22Rv1 (cell line): ENCODE measurements at regions not wholly inside any gene's neighbourhood (a gene's known extent, or its start where the extent isn't known, plus 50 kb on each side); places are given as distances from the start of the nearest gene placed in this dataset.

Experiments used
- CTCF ChIP-seq: fragments of 450-650 bp; IDR thresholded peaks from 2 replicates; pipeline ENCODE4 v1.5.1; 2017; ENCODE audit warnings: mild to moderate bottlenecking
- ZFX ChIP-seq: fragments of 450-650 bp; IDR thresholded peaks from 2 replicates; pipeline ENCODE4 v1.6.1; 2017; ENCODE audit warnings: antibody characterized with exemption, borderline replicate concordance

DNA sequence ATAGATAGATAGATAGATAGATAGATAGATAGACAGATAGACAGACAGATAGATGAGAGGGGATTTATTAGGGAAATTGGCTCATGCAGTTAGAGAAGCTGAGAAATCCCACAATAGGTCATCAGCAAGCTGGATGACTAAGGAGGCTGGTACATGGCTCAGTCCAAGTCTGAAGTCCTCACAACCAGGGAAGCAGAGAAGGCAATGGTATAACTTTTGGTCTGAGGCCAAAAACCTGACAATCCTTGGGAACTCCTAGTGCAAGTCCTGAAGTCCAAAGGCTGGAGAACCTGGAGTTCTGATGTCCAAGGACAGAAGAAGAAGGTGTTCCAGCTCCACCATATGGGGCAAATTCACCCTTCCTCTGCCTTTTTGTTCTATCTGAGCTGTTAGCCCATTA, 517.6 kb upstream of the ATP2B1 start:
- TF ChIP-seq CTCF (no peak), ZFX (no peak)
